OCI-LY7 (cell line): ENCODE measurements at regions not wholly inside any gene's neighbourhood (a gene's known extent, or its start where the extent isn't known, plus 50 kb on each side); places are given as distances from the start of the nearest gene placed in this dataset.

Experiments used
- EZH2phosphoT487 ChIP-seq: fragments of 200-600 bp; sonication (generic); IDR thresholded peaks from 2 replicates; pipeline ENCODE4 v1.6.1; 2018; ENCODE audit warnings: low read depth, borderline replicate concordance, mild to moderate bottlenecking, mixed run types, antibody characterized with exemption, low read length, moderate library complexity, mixed read lengths
- TF ChIP-seq, protein P1 (sequence below): fragments of 200-600 bp; sonication (generic); conservative IDR thresholded peaks from 2 replicates; pipeline ENCODE4 v1.5.1; 2014; ENCODE audit warnings: mild to moderate bottlenecking, antibody characterized with exemption, low read length, moderate library complexity, mixed read lengths

DNA sequence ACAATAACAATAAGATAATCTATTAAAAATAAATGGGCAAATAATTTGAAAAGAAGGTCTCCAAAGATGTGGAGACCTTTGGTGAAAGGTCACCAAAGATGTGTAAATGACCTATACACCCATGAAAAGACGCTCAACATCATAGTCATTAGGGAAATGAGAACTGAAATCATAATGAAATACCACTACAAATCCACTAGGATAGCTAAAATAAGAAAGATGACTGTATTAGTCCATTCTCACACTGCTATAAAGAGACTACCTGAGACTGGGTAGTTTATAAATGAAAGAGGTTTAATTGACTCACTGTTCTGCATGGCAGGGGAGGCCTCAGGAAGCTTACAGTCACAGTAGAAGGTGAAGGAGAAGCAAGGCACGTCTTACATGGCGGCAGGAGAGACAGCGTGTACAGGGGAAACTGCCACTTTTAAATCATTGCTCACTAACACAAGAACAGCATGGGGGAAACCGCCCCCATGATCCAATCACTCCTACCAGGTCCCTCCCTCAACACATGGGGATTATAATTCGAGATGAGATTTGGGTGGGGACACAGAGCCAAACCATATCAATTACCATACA is 339.6 kb downstream of the ENC1 start:
- TF ChIP-seq, protein P1, sequence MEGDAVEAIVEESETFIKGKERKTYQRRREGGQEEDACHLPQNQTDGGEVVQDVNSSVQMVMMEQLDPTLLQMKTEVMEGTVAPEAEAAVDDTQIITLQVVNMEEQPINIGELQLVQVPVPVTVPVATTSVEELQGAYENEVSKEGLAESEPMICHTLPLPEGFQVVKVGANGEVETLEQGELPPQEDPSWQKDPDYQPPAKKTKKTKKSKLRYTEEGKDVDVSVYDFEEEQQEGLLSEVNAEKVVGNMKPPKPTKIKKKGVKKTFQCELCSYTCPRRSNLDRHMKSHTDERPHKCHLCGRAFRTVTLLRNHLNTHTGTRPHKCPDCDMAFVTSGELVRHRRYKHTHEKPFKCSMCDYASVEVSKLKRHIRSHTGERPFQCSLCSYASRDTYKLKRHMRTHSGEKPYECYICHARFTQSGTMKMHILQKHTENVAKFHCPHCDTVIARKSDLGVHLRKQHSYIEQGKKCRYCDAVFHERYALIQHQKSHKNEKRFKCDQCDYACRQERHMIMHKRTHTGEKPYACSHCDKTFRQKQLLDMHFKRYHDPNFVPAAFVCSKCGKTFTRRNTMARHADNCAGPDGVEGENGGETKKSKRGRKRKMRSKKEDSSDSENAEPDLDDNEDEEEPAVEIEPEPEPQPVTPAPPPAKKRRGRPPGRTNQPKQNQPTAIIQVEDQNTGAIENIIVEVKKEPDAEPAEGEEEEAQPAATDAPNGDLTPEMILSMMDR, result no peak
- TF ChIP-seq EZH2phosphoT487, result no peak
